Endothelial cell of umbilical vein (primary cell): ENCODE measurements at regions not wholly inside any gene's neighbourhood (a gene's known extent, or its start where the extent isn't known, plus 50 kb on each side); places are given as distances from the start of the nearest gene placed in this dataset.

Source experiments
- BruUV-seq: library from RNA; stranded (reverse); fragments of 400-500 nt; replicated peaks from 2 replicates; lab custom pipeline; 2021; lab: Mats Ljungman, UMichigan
- CTCF ChIA-PET: fragments of 300-600, 350-600 bp; sonication (Branson Sonifier 250); formaldehyde crosslinking; loops from one replicate; lab custom pipeline; 2021; ENCODE audit warnings: antibody characterized with exemption, inconsistent platforms; lab: Charles Lee
- POLR2A ChIA-PET: fragments of 300-600, 350-600 bp; sonication (Branson Sonifier 250); formaldehyde crosslinking; loops from one replicate; lab custom pipeline; 2021; ENCODE audit warnings: antibody characterized with exemption, inconsistent platforms; lab: Charles Lee
- DNase-seq: peaks from one replicate; pipeline ENCODE4 v3.0.0-alpha.2; 2011; ENCODE audit warnings: low read depth, low spot score
- FAIRE-seq: peaks from 2 replicates; lab custom pipeline; 2011; peaks lifted over from hg19 to GRCh38; lab: Jason Lieb, UNC
- H2AFZ ChIP-seq: 2 replicates; pipeline ENCODE4 v1.6.0; 2012; ENCODE audit warnings: low read depth, low read length, control low read depth, inconsistent platforms
- H3K27ac ChIP-seq: 2 replicates; pipeline ENCODE4 v1.5.1; 2011; ENCODE audit warnings: low read depth, mild to moderate bottlenecking, control low read depth, low read length, moderate library complexity; ENCODE audit not compliant: insufficient read depth
- H3K27me3 ChIP-seq, 2 experiments: 2 replicates each; pipeline versions ENCODE4 v1.6.0 to v1.6.1; 2011; ENCODE audit warnings: low read length in 2 of 2, mixed read lengths in 1 of 2; ENCODE audit not compliant: control insufficient read depth in 2 of 2, insufficient read depth in 2 of 2
- H3K36me3 ChIP-seq, 2 experiments: 2 replicates in 1 of 2; 3 replicates in 1 of 2; pipeline ENCODE4 v1.5.1; 2011; ENCODE audit warnings: low read length in 2 of 2, mild to moderate bottlenecking in 1 of 2, moderate library complexity in 1 of 2; ENCODE audit not compliant: control insufficient read depth in 2 of 2, insufficient read depth in 2 of 2; ENCODE audit errors: extremely low read depth in 1 of 2
- H3K4me1 ChIP-seq: 3 replicates; pipeline ENCODE4 v1.5.1; 2011; ENCODE audit warnings: mild to moderate bottlenecking, low read length; ENCODE audit not compliant: control insufficient read depth, insufficient read depth; ENCODE audit errors: extremely low read depth
- H3K4me2 ChIP-seq: 2 replicates; pipeline ENCODE4 v1.6.1; 2011; ENCODE audit warnings: low read length, control low read depth, mixed read lengths; ENCODE audit not compliant: insufficient read depth
- H3K4me3 ChIP-seq, 3 experiments: fragments of 200-600 bp in 1 of 3; sonication (generic), shearing (Covaris generic) in 1 of 3; replicated peaks in 1 of 3; 2 replicates each; pipeline ENCODE4 v1.5.1; 2011 to 2016; ENCODE audit warnings: control low read depth in 3 of 3, low read length in 3 of 3, mild to moderate bottlenecking in 2 of 3, inconsistent platforms in 1 of 3, low read depth in 1 of 3, moderate library complexity in 1 of 3; ENCODE audit not compliant: insufficient read depth in 1 of 3
- H3K79me2 ChIP-seq: 2 replicates; pipeline ENCODE4 v1.6.0; 2012; ENCODE audit warnings: low read length, inconsistent platforms; ENCODE audit not compliant: control insufficient read depth, insufficient read depth
- H3K9ac ChIP-seq: replicated peaks from 2 replicates; pipeline ENCODE3; 2011; ENCODE audit warnings: low read length, control low read depth; ENCODE audit not compliant: insufficient read depth; ENCODE audit errors: extremely low read depth
- H3K9me1 ChIP-seq: replicated peaks from 3 replicates; pipeline ENCODE4 v1.6.0; 2011; ENCODE audit warnings: mild to moderate bottlenecking, low read length; ENCODE audit not compliant: control insufficient read depth, insufficient read depth; ENCODE audit errors: extremely low read depth
- H3K9me3 ChIP-seq: replicated peaks from 2 replicates; pipeline ENCODE4 v1.5.1; 2012; ENCODE audit warnings: low read length, inconsistent platforms; ENCODE audit not compliant: control insufficient read depth, insufficient read depth
- H4K20me1 ChIP-seq: replicated peaks from 2 replicates; pipeline ENCODE3; 2011; ENCODE audit warnings: mild to moderate bottlenecking, low read length; ENCODE audit not compliant: control insufficient read depth, insufficient read depth; ENCODE audit errors: extremely low read depth
- CTCF ChIP-seq, 2 donors: IDR thresholded peaks; 1 replicate in 1 of 2; 2 replicates in 1 of 2; pipeline ENCODE4 v1.5.1; 2011; ENCODE audit warnings: low read length in 2 of 2, mild to moderate bottlenecking in 2 of 2, moderate library complexity in 2 of 2, control low read depth in 1 of 2, inconsistent platforms in 1 of 2, low read depth in 1 of 2; ENCODE audit not compliant: insufficient read depth in 1 of 2; ENCODE audit errors: extremely low read depth in 1 of 2
- EZH2 ChIP-seq: IDR thresholded peaks from 2 replicates; pipeline ENCODE4 v1.6.1; 2012; ENCODE audit warnings: borderline replicate concordance, low read depth, mild to moderate bottlenecking, moderate library complexity, low read length, inconsistent platforms; ENCODE audit not compliant: severe bottlenecking
- FOS ChIP-seq: IDR thresholded peaks from 2 replicates; pipeline ENCODE4 v1.6.1; 2011; ENCODE audit warnings: mild to moderate bottlenecking, low read length, moderate library complexity, borderline replicate concordance; ENCODE audit not compliant: insufficient read depth
- GATA2 ChIP-seq: IDR thresholded peaks from 2 replicates; pipeline ENCODE4 v1.7.0; 2011; ENCODE audit warnings: low read depth, mild to moderate bottlenecking, moderate library complexity, mixed read lengths, low read length; ENCODE audit not compliant: insufficient read length, insufficient read depth
- JUN ChIP-seq: IDR thresholded peaks from 2 replicates; pipeline ENCODE4 v1.6.1; 2011; ENCODE audit warnings: borderline replicate concordance, low read depth; ENCODE audit not compliant: insufficient read length, insufficient read depth
- MAX ChIP-seq: IDR thresholded peaks from 2 replicates; pipeline ENCODE4 v1.6.1; 2011; ENCODE audit not compliant: insufficient read depth, insufficient read length
- MYC ChIP-seq: IDR thresholded peaks from one replicate; pipeline ENCODE4 v1.6.1; 2011; ENCODE audit warnings: mild to moderate bottlenecking, low read depth, low read length
- POLR2A ChIP-seq: IDR thresholded peaks from 2 replicates; pipeline ENCODE4 v1.6.1; 2012; ENCODE audit warnings: low read depth, mild to moderate bottlenecking, control low read depth, low read length
- POLR2AphosphoS5 ChIP-seq: IDR thresholded peaks from 2 replicates; pipeline ENCODE4 v1.6.1; 2012; ENCODE audit warnings: low read depth, mild to moderate bottlenecking, control low read depth, low read length, moderate library complexity; ENCODE audit not compliant: insufficient read depth
- dilution Hi-C: fragments of 300-500 bp; cut with MboI; formaldehyde crosslinking; loops from one replicate; pipeline ENCODE4 v1.15.0; 2019; ENCODE audit warnings: low sequenced_read_pairs; ENCODE audit not compliant: extremely low pct_ligation_motif_present
- intact Hi-C: fragments of 100-400 bp; cut with micrococcal nuclease; formaldehyde crosslinking; loops from one replicate; pipeline ENCODE4 v1.10.0; 2022

GRCh38 chr14:49303946-49304516, 282.1 kb downstream of the RPS29 start:
- no peak overlapping the region for H3K27ac ChIP-seq
- DNase-seq, result peak; percentile 13

More at GRCh38 chr14:49303946-49304516, 282.1 kb downstream of the RPS29 start:
- intact Hi-C loops, result no loop called here
- no peaks in the 10 kb centered on the region for H3K79me2 ChIP-seq
- no peaks in the 10 kb centered on the region for H3K27me3 ChIP-seq
- no peak overlapping the region for H2AFZ ChIP-seq
- H4K20me1 ChIP-seq, result no peaks in the 10 kb centered on the region
- no peaks in the 10 kb centered on the region for H3K9me3 ChIP-seq
- no peak overlapping the region for H3K4me2 ChIP-seq
- ChIA-PET CTCF (interaction anchor here (0.8 kb wide), 1 partner anchor 10 kb away, joined by 3 read pairs; no protein-coding TSS in a partner anchor), POLR2A (interaction anchor here (0.7 kb wide), 1 partner anchor 164 kb away, joined by 4 read pairs; no protein-coding TSS in a partner anchor)
- no peak for TF ChIP-seq GATA2
- TF ChIP-seq POLR2A, result no peak
- TF ChIP-seq JUN, result no peak
- no peak for TF ChIP-seq MYC
- no peak for TF ChIP-seq POLR2AphosphoS5
- no peak for TF ChIP-seq FOS
- no peak for TF ChIP-seq EZH2
- no peak for TF ChIP-seq MAX
- TF ChIP-seq CTCF (IDR thresholded peaks at IDR 0.05; ENCODE audit: extremely low read depth in 1 of 2, insufficient read depth in 1 of 2, low read depth in 1 of 2, low read length in 2 of 2), result no peak
- dilution Hi-C loops, result no loop called here
- BruUV-seq, result no TSS peak
- FAIRE-seq, result no peak
- no peaks in the 10 kb centered on the region for H3K36me3 ChIP-seq
- H3K9ac ChIP-seq, result no peak overlapping the region
- no peaks in the 10 kb centered on the region for H3K4me1 ChIP-seq
- no peaks in the 10 kb centered on the region for H3K9me1 ChIP-seq
- no peak overlapping the region for H3K4me3 ChIP-seq
